ENCODE measurements at regions not wholly inside any gene's neighbourhood (a gene's known extent, or its start where the extent isn't known, plus 50 kb on each side); places are given as distances from the start of the nearest gene placed in this dataset.

GRCh38 chr7:21067216-21067615 lies 280.5 kb upstream of the SP8 start:
- DNase-seq (ENCODE audit: low read depth, low spot score), result no peak
- Histone ChIP-seq H3K4me3 (ENCODE audit: insufficient read length, low read depth) (no peak overlapping the region), H3K9me3 (ENCODE audit: insufficient read depth, low read length) (no peaks in the 10 kb centered on the region), H3K36me3 (ENCODE audit: insufficient read depth, insufficient read length, low read length) (no peaks in the 10 kb centered on the region), H3K4me1 (ENCODE audit: insufficient read depth, insufficient read length) (no peaks in the 10 kb centered on the region), H3K9ac (ENCODE audit: insufficient read length, low read depth) (no peak overlapping the region), H3K27me3 (ENCODE audit: insufficient read depth, insufficient read length) (no peaks in the 10 kb centered on the region)
- no peak for TF ChIP-seq SUZ12 (IDR thresholded peaks at IDR 0.05; ENCODE audit: extremely low read depth, insufficient read depth, insufficient read length)
- TF ChIP-seq YY1 (IDR thresholded peaks at IDR 0.05; ENCODE audit: insufficient read depth, insufficient read length), result no peak
- TF ChIP-seq ZNF274 (IDR thresholded peaks at IDR 0.05; ENCODE audit: low read depth, low read length), result no peak

GRCh38 chr7:21070571-21071090 lies 283.9 kb upstream of the SP8 start:
- Histone ChIP-seq H3K9ac (ENCODE audit: insufficient read length, low read depth) (no peak overlapping the region), H3K4me1 (ENCODE audit: insufficient read depth, insufficient read length) (no peaks in the 10 kb centered on the region), H3K9me3 (ENCODE audit: insufficient read depth, low read length) (no peaks in the 10 kb centered on the region), H3K27me3 (ENCODE audit: insufficient read depth, insufficient read length) (no peaks in the 10 kb centered on the region), H3K36me3 (ENCODE audit: insufficient read depth, insufficient read length, low read length) (no peaks in the 10 kb centered on the region), H3K4me3 (ENCODE audit: insufficient read length, low read depth) (no peak overlapping the region)
- no peak for TF ChIP-seq ZNF274 (IDR thresholded peaks at IDR 0.05; ENCODE audit: low read depth, low read length)
- no peak for TF ChIP-seq SUZ12 (IDR thresholded peaks at IDR 0.05; ENCODE audit: extremely low read depth, insufficient read depth, insufficient read length)
- TF ChIP-seq YY1 (IDR thresholded peaks at IDR 0.05; ENCODE audit: insufficient read depth, insufficient read length), result no peak
- no peak for DNase-seq (ENCODE audit: low read depth, low spot score)

- Histone ChIP-seq H3K4me1 (ENCODE audit: insufficient read depth, insufficient read length) (no peaks in the 10 kb centered on the region), H3K36me3 (ENCODE audit: insufficient read depth, insufficient read length, low read length) (no peaks in the 10 kb centered on the region), H3K9ac (ENCODE audit: insufficient read length, low read depth) (no peak overlapping the region), H3K4me3 (ENCODE audit: insufficient read length, low read depth) (no peak overlapping the region), H3K9me3 (ENCODE audit: insufficient read depth, low read length) (no peaks in the 10 kb centered on the region), H3K27me3 (ENCODE audit: insufficient read depth, insufficient read length) (no peaks in the 10 kb centered on the region)
- DNase-seq (ENCODE audit: low read depth, low spot score), result no peak
- TF ChIP-seq YY1 (IDR thresholded peaks at IDR 0.05; ENCODE audit: insufficient read depth, insufficient read length), result no peak
- TF ChIP-seq SUZ12 (IDR thresholded peaks at IDR 0.05; ENCODE audit: extremely low read depth, insufficient read depth, insufficient read length), result no peak
- TF ChIP-seq ZNF274 (IDR thresholded peaks at IDR 0.05; ENCODE audit: low read depth, low read length), result no peak
Measured at GRCh38 chr7:21071561-21072501, 285.1 kb upstream of the SP8 start.

GRCh38 chr7:21076054-21076453 lies 289.4 kb upstream of the SP8 start:
- H3K4me1 ChIP-seq (ENCODE audit: insufficient read depth, insufficient read length), result no peaks in the 10 kb centered on the region
- H3K4me3 ChIP-seq (ENCODE audit: insufficient read length, low read depth), result no peak overlapping the region
- H3K9ac ChIP-seq (ENCODE audit: insufficient read length, low read depth), result no peak overlapping the region
- TF ChIP-seq SUZ12 (IDR thresholded peaks at IDR 0.05; ENCODE audit: extremely low read depth, insufficient read depth, insufficient read length) (no peak), YY1 (IDR thresholded peaks at IDR 0.05; ENCODE audit: insufficient read depth, insufficient read length) (no peak), ZNF274 (IDR thresholded peaks at IDR 0.05; ENCODE audit: low read depth, low read length) (no peak)
- no peaks in the 10 kb centered on the region for H3K36me3 ChIP-seq (ENCODE audit: insufficient read depth, insufficient read length, low read length)
- no peaks in the 10 kb centered on the region for H3K9me3 ChIP-seq (ENCODE audit: insufficient read depth, low read length)
- no peaks in the 10 kb centered on the region for H3K27me3 ChIP-seq (ENCODE audit: insufficient read depth, insufficient read length)
- no peak for DNase-seq (ENCODE audit: low read depth, low spot score)

GRCh38 chr7:21076574-21076973 lies 289.9 kb upstream of the SP8 start:
- Histone ChIP-seq H3K4me3 (ENCODE audit: insufficient read length, low read depth) (no peak overlapping the region), H3K36me3 (ENCODE audit: insufficient read depth, insufficient read length, low read length) (no peaks in the 10 kb centered on the region), H3K4me1 (ENCODE audit: insufficient read depth, insufficient read length) (no peaks in the 10 kb centered on the region), H3K27me3 (ENCODE audit: insufficient read depth, insufficient read length) (no peaks in the 10 kb centered on the region), H3K9ac (ENCODE audit: insufficient read length, low read depth) (no peak overlapping the region), H3K9me3 (ENCODE audit: insufficient read depth, low read length) (no peaks in the 10 kb centered on the region)
- no peak for TF ChIP-seq YY1 (IDR thresholded peaks at IDR 0.05; ENCODE audit: insufficient read depth, insufficient read length)
- no peak for TF ChIP-seq SUZ12 (IDR thresholded peaks at IDR 0.05; ENCODE audit: extremely low read depth, insufficient read depth, insufficient read length)
- TF ChIP-seq ZNF274 (IDR thresholded peaks at IDR 0.05; ENCODE audit: low read depth, low read length), result no peak
- DNase-seq (ENCODE audit: low read depth, low spot score), result no peak

GRCh38 chr7:21077602-21078001 lies 290.9 kb upstream of the SP8 start:
- no peaks in the 10 kb centered on the region for H3K27me3 ChIP-seq (ENCODE audit: insufficient read depth, insufficient read length)
- DNase-seq (ENCODE audit: low read depth, low spot score), result no peak
- no peaks in the 10 kb centered on the region for H3K36me3 ChIP-seq (ENCODE audit: insufficient read depth, insufficient read length, low read length)
- TF ChIP-seq SUZ12 (IDR thresholded peaks at IDR 0.05; ENCODE audit: extremely low read depth, insufficient read depth, insufficient read length), result no peak
- TF ChIP-seq YY1 (IDR thresholded peaks at IDR 0.05; ENCODE audit: insufficient read depth, insufficient read length), result no peak
- no peak for TF ChIP-seq ZNF274 (IDR thresholded peaks at IDR 0.05; ENCODE audit: low read depth, low read length)
- H3K4me1 ChIP-seq (ENCODE audit: insufficient read depth, insufficient read length), result no peaks in the 10 kb centered on the region
- no peaks in the 10 kb centered on the region for H3K9me3 ChIP-seq (ENCODE audit: insufficient read depth, low read length)
- H3K9ac ChIP-seq (ENCODE audit: insufficient read length, low read depth), result no peak overlapping the region
- H3K4me3 ChIP-seq (ENCODE audit: insufficient read length, low read depth), result no peak overlapping the region

GRCh38 chr7:21084286-21084685 lies 297.6 kb upstream of the SP8 start:
- Histone ChIP-seq H3K9me3 (ENCODE audit: insufficient read depth, low read length) (no peaks in the 10 kb centered on the region), H3K9ac (ENCODE audit: insufficient read length, low read depth) (no peak overlapping the region), H3K4me3 (ENCODE audit: insufficient read length, low read depth) (no peak overlapping the region), H3K27me3 (ENCODE audit: insufficient read depth, insufficient read length) (no peaks in the 10 kb centered on the region), H3K36me3 (ENCODE audit: insufficient read depth, insufficient read length, low read length) (no peaks in the 10 kb centered on the region), H3K4me1 (ENCODE audit: insufficient read depth, insufficient read length) (no peaks in the 10 kb centered on the region)
- no peak for DNase-seq (ENCODE audit: low read depth, low spot score)
- TF ChIP-seq ZNF274 (IDR thresholded peaks at IDR 0.05; ENCODE audit: low read depth, low read length), result no peak
- TF ChIP-seq YY1 (IDR thresholded peaks at IDR 0.05; ENCODE audit: insufficient read depth, insufficient read length), result no peak
- TF ChIP-seq SUZ12 (IDR thresholded peaks at IDR 0.05; ENCODE audit: extremely low read depth, insufficient read depth, insufficient read length), result no peak
